Panc1 (cell line): ENCODE measurements at regions not wholly inside any gene's neighbourhood (a gene's known extent, or its start where the extent isn't known, plus 50 kb on each side); places are given as distances from the start of the nearest gene placed in this dataset.

Experiments
- CTCF ChIP-seq: fragments of 450-650 bp; IDR thresholded peaks from 2 replicates; pipeline ENCODE4 v1.5.1; 2017; ENCODE audit warnings: mild to moderate bottlenecking
- POLR2AphosphoS5 ChIP-seq: IDR thresholded peaks from 2 replicates; pipeline ENCODE4 v1.6.1; 2012; ENCODE audit warnings: mild to moderate bottlenecking, low read depth, low read length, moderate library complexity
- REST ChIP-seq, 2 experiments: IDR thresholded peaks; 2 replicates each; pipeline ENCODE4 v1.6.1; 2011 to 2012; ENCODE audit warnings: low read depth in 2 of 2, control low read depth in 1 of 2, low read length in 1 of 2, mild to moderate bottlenecking in 1 of 2, moderate library complexity in 1 of 2; ENCODE audit not compliant: insufficient read depth in 1 of 2
- SIN3A ChIP-seq: IDR thresholded peaks from 2 replicates; pipeline ENCODE4 v1.6.1; 2012; ENCODE audit warnings: low read depth, mild to moderate bottlenecking, low read length, moderate library complexity, borderline replicate concordance; ENCODE audit not compliant: insufficient read depth

GRCh38 chr1:14190508-14190907 lies 408.0 kb upstream of the KAZN start:
- no peak for TF ChIP-seq CTCF
- no peak for TF ChIP-seq POLR2AphosphoS5
- no peak for TF ChIP-seq REST (IDR thresholded peaks at IDR 0.05; ENCODE audit: insufficient read depth in 1 of 2, low read depth in 2 of 2, low read length in 1 of 2)
- no peak for TF ChIP-seq SIN3A
